PC-3 (cell line): ENCODE measurements at regions not wholly inside any gene's neighbourhood (a gene's known extent, or its start where the extent isn't known, plus 50 kb on each side); places are given as distances from the start of the nearest gene placed in this dataset.

Experiments
- CTCF ChIP-seq: fragments of 300-600 bp; sonication (generic); conservative IDR thresholded peaks from 2 replicates; pipeline ENCODE4 v1.5.1; 2017; ENCODE audit warnings: antibody characterized with exemption, low read depth, mild to moderate bottlenecking, low read length
- EZH2 ChIP-seq: fragments of 300-600 bp; sonication (generic); IDR thresholded peaks from one replicate; pipeline ENCODE4 v1.6.1; 2017; ENCODE audit warnings: antibody characterized with exemption, mild to moderate bottlenecking, low read length; ENCODE audit not compliant: unreplicated experiment
- EZH2phosphoT487 ChIP-seq: fragments of 300-600 bp; sonication (generic); IDR thresholded peaks from 2 replicates; pipeline ENCODE4 v1.6.1; 2018; ENCODE audit warnings: mild to moderate bottlenecking, antibody characterized with exemption, low read length, borderline replicate concordance

GRCh38 chr7:8991159-8991558, 557.8 kb downstream of the NXPH1 start:
- TF ChIP-seq EZH2phosphoT487 (no peak), CTCF (no peak), EZH2 (no peak)
